Activated CD4-positive, alpha-beta T cell treated with anti-CD3 and anti-CD28 coated beads, Interleukin-2, amount 10 ng/mL, durations not matched to agents 24 days and 14 days (primary cell): ENCODE measurements at regions not wholly inside any gene's neighbourhood (a gene's known extent, or its start where the extent isn't known, plus 50 kb on each side); places are given as distances from the start of the nearest gene placed in this dataset.

Source experiments
- DNase-seq: peaks from one replicate; pipeline ENCODE4 v3.0.0; 2022
- H3K27ac Mint-ChIP-seq: one replicate; pipeline ENCODE4 v1.8.0; 2022; ENCODE audit warnings: mild to moderate bottlenecking, mixed read lengths
- H3K27me3 Mint-ChIP-seq: one replicate; pipeline ENCODE4 v1.8.0; 2022; ENCODE audit warnings: mixed read lengths
- H3K36me3 Mint-ChIP-seq: one replicate; pipeline ENCODE4 v1.8.0; 2022; ENCODE audit warnings: low read depth, mild to moderate bottlenecking, mixed read lengths
- H3K4me1 Mint-ChIP-seq: one replicate; pipeline ENCODE4 v1.8.0; 2021; ENCODE audit warnings: mixed read lengths
- H3K4me3 Mint-ChIP-seq: one replicate; pipeline ENCODE4 v1.8.0; 2022; ENCODE audit warnings: mild to moderate bottlenecking, moderate library complexity, mixed read lengths
- H3K9me3 Mint-ChIP-seq: one replicate; pipeline ENCODE4 v1.8.0; 2021; ENCODE audit warnings: mixed read lengths
- intact Hi-C: fragments of 100-400 bp; cut with micrococcal nuclease; formaldehyde crosslinking; loops from one replicate; pipeline ENCODE4 v1.15.1; 2023

DNA sequence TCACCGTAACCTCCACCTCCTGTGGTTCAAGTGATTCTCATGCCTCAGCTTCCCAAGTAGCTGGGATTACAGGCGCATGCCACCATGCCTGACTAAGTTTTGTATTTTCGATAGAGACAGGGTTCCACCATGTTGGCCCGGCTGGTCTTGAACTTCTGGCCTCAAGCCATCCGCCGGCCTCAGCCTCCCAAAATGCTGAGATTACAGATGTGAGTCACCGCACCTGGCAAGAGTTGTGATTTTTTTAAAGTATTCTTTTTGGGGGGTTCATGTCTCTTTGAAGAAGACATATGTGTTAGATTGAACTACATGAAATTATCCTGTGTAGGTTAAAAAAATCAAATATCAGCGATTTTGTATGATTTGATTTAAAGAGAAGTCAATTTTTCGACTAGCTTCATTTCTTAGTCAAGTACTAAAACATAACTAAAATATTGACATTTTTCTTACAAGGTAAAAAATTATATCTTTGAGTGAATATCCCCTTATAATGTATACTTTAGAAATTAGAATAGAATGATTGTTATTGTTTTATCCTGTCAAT, 60.3 kb upstream of the ANTXR2 start:
- Mint-ChIP-seq H3K36me3 (peaks cover 8% of the 10 kb centered on the region), H3K9me3 (peaks cover 4% of the 10 kb centered on the region), H3K4me1 (peaks cover 29% of the 10 kb centered on the region), H3K4me3 (no peak overlapping the region), H3K27me3 (no peaks in the 10 kb centered on the region), H3K27ac (no peak overlapping the region)
- intact Hi-C loops, result no loop called here
- DNase-seq, result no peak

- intact Hi-C loops, result loop anchor here (5.0 kb wide), 3 partner anchors 73 to 212 kb away; no protein-coding TSS in a partner anchor
- H3K27ac Mint-ChIP-seq, result no peak overlapping the region
- H3K4me1 Mint-ChIP-seq, result peaks cover 44% of the 10 kb centered on the region
- H3K36me3 Mint-ChIP-seq, result peaks cover 2% of the 10 kb centered on the region
- H3K9me3 Mint-ChIP-seq, result no peaks in the 10 kb centered on the region
- DNase-seq, result no peak
- H3K4me3 Mint-ChIP-seq, result no peak overlapping the region
- no peaks in the 10 kb centered on the region for H3K27me3 Mint-ChIP-seq
These were observed 56.8 kb upstream of the ANTXR2 start for GRCh38 chr4:80129785-80130184.

DNA sequence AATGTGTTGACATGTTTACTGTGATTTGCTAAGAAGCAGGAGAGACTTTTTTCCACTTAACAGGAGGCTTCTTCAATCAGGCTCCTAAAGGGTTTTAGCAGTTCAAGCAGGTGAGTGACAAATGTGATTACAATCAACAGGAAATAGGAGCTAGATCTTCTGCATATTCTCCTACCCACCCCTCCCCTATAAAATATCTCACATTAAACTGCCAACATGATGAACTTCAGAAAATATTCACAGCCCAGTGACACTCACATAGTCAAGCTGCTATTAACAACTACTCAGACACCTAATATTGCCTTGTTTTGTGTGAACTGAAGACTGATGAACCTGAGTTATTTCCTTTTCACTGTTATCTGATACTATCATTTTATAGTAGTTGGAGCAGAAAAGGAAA, 55.9 kb upstream of the ANTXR2 start:
- H3K9me3 Mint-ChIP-seq, result no peaks in the 10 kb centered on the region
- H3K4me3 Mint-ChIP-seq, result no peak overlapping the region
- peak overlapping the region; percentile 17 for H3K27ac Mint-ChIP-seq
- H3K36me3 Mint-ChIP-seq, result peaks cover 2% of the 10 kb centered on the region
- H3K27me3 Mint-ChIP-seq, result no peaks in the 10 kb centered on the region
- intact Hi-C loops, result loop anchor here (5.0 kb wide), 3 partner anchors 73 to 212 kb away; no protein-coding TSS in a partner anchor
- peaks cover 51% of the 10 kb centered on the region for H3K4me1 Mint-ChIP-seq
- no peak for DNase-seq

DNA sequence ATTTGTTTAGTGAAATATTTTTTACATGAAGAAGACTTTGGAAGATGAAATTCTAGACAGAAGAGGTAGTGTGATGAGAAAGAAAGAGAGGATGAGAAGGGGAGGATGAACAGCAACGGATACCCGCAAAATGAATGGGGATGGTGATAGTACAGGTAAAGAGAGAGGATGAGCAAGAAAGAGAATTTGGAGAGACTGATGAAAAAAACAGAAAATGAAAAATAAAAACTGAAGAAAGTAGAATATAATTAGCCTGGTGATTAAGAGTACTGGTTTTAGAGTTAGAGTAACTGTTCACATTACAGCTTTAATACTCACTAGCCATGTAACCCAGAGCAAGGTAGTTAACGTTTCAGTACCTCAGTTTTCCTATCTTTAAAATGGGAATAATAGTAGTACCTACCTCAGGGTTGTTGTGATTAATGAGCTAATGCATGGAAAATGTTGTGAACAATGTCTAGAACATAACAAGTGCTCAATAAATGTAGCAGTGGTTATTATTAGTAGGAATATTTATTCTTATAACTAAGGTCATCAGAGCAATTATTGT, 54.9 kb upstream of the ANTXR2 start:
- Mint-ChIP-seq H3K27ac (peak overlapping the region; percentile 56), H3K36me3 (peaks cover 2% of the 10 kb centered on the region), H3K4me3 (peak overlapping the region; percentile 56), H3K4me1 (peaks cover 53% of the 10 kb centered on the region), H3K27me3 (no peaks in the 10 kb centered on the region), H3K9me3 (no peaks in the 10 kb centered on the region)
- DNase-seq, result no peak
- intact Hi-C loops, result loop anchor here (1.0 to 5.0 kb wide), 6 partner anchors 26 to 211 kb away; no protein-coding TSS in a partner anchor

- Mint-ChIP-seq H3K27me3 (no peaks in the 10 kb centered on the region), H3K4me3 (peak overlapping the region; percentile 35), H3K4me1 (peaks cover 53% of the 10 kb centered on the region), H3K9me3 (peaks cover 7% of the 10 kb centered on the region), H3K36me3 (no peaks in the 10 kb centered on the region), H3K27ac (peak overlapping the region; percentile 77)
- no peak for DNase-seq
- intact Hi-C loops, result loop anchor here (2.0 to 5.0 kb wide), 5 partner anchors 50 to 209 kb away; no protein-coding TSS in a partner anchor
These were observed 53.4 kb upstream of the ANTXR2 start for GRCh38 chr4:80126435-80126834.

DNA sequence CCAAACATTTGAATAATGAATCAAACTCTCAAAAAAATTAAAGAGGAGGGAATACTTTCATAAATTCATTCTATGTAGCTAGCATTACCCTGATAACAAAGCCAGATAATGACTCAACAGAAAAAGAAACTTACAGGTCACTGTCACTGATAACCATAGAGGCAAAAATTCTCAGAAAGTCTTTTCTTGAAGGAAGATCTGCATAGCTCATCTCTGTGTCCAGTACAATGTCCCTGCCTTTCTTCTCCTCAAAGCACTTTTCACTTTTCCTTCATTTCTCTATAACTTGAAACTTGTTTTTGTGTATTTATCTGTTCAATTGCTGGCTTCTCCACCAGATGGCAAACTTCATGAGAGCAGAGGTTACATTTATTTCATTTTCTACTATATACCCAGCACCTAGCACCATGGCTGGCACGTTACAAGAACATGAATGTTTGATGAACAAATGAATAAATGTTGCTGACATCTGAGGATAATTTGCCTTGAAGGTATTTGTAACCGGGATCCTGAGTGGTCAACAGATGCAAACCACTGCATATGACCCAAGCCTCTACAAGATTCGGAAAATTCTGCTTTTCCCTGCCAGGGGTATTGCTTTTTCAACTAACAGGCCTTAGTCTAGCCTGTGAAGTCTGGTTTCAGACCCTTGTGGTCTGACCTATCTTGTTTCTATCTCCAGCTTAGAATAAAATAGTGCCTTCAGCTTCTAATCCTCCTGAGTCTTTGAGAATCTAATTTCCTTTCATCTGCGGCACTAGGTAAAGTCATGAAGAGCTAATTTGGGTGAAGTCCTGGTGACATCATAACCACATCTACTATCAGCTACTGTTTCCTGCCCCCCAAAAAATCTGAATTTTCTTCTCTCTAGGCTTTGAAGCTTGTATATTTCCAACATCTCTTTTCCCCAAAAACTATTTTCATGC, 52.5 kb upstream of the ANTXR2 start:
- intact Hi-C loops, result loop anchor here (1.0 to 5.0 kb wide), 8 partner anchors 14 to 208 kb away; no protein-coding TSS in a partner anchor
- no peaks in the 10 kb centered on the region for H3K27me3 Mint-ChIP-seq
- H3K9me3 Mint-ChIP-seq, result peaks cover 9% of the 10 kb centered on the region
- peaks cover 51% of the 10 kb centered on the region for H3K4me1 Mint-ChIP-seq
- H3K27ac Mint-ChIP-seq, result peak overlapping the region; percentile 77
- peak; percentile 81 for DNase-seq
- no peaks in the 10 kb centered on the region for H3K36me3 Mint-ChIP-seq
- H3K4me3 Mint-ChIP-seq, result peak overlapping the region; percentile 35

GRCh38 chr4:80124246-80125211, 51.5 kb upstream of the ANTXR2 start:
- intact Hi-C loops, result loop anchor here (1.0 to 5.0 kb wide), 6 partner anchors 15 to 207 kb away; no protein-coding TSS in a partner anchor
- H3K9me3 Mint-ChIP-seq, result peaks cover 12% of the 10 kb centered on the region
- H3K27ac Mint-ChIP-seq, result peak overlapping the region; percentile 77
- DNase-seq, result no peak
- H3K4me1 Mint-ChIP-seq, result peaks cover 49% of the 10 kb centered on the region
- no peaks in the 10 kb centered on the region for H3K36me3 Mint-ChIP-seq
- peaks cover 2% of the 10 kb centered on the region for H3K27me3 Mint-ChIP-seq
- peak overlapping the region; percentile 35 for H3K4me3 Mint-ChIP-seq
